KG1 (cell line): ENCODE measurements at regions not wholly inside any gene's neighbourhood (a gene's known extent, or its start where the extent isn't known, plus 50 kb on each side); places are given as distances from the start of the nearest gene placed in this dataset.

ENCODE experiments used
- DNase-seq: peaks from one replicate; lab custom pipeline; 2025; lab: John Stamatoyannopoulos, UW

- no peak for DNase-seq
These were observed 51.7 kb upstream of the GSE1 start for GRCh38 chr16:85561248-85562092.

GRCh38 chr16:85562093-85562786, 50.9 kb upstream of the GSE1 start:
- no peak for DNase-seq

GRCh38 chr16:85563034-85563433, 50.1 kb upstream of the GSE1 start:
- no peak for DNase-seq
